22Rv1 (cell line): ENCODE measurements at regions not wholly inside any gene's neighbourhood (a gene's known extent, or its start where the extent isn't known, plus 50 kb on each side); places are given as distances from the start of the nearest gene placed in this dataset.

Experiments
- ZFX ChIP-seq: fragments of 450-650 bp; IDR thresholded peaks from 2 replicates; pipeline ENCODE4 v1.6.1; 2017; ENCODE audit warnings: antibody characterized with exemption, borderline replicate concordance
- TF ChIP-seq, protein P1 (sequence below): fragments of 450-650 bp; IDR thresholded peaks from 2 replicates; pipeline ENCODE4 v1.5.1; 2017; ENCODE audit warnings: mild to moderate bottlenecking

- TF ChIP-seq, protein P1, sequence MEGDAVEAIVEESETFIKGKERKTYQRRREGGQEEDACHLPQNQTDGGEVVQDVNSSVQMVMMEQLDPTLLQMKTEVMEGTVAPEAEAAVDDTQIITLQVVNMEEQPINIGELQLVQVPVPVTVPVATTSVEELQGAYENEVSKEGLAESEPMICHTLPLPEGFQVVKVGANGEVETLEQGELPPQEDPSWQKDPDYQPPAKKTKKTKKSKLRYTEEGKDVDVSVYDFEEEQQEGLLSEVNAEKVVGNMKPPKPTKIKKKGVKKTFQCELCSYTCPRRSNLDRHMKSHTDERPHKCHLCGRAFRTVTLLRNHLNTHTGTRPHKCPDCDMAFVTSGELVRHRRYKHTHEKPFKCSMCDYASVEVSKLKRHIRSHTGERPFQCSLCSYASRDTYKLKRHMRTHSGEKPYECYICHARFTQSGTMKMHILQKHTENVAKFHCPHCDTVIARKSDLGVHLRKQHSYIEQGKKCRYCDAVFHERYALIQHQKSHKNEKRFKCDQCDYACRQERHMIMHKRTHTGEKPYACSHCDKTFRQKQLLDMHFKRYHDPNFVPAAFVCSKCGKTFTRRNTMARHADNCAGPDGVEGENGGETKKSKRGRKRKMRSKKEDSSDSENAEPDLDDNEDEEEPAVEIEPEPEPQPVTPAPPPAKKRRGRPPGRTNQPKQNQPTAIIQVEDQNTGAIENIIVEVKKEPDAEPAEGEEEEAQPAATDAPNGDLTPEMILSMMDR: no peak
- no peak for TF ChIP-seq ZFX
Measured at GRCh38 chr5:74152625-74153254, 487.8 kb downstream of the ENC1 start.
